Nephron (organoid): ENCODE measurements at regions not wholly inside any gene's neighbourhood (a gene's known extent, or its start where the extent isn't known, plus 50 kb on each side); places are given as distances from the start of the nearest gene placed in this dataset.

Source experiments
- H3K27ac Mint-ChIP-seq, 3 experiments: 2 replicates each; pipeline ENCODE4 v1.8.0; 2020; ENCODE audit warnings: mixed read lengths in 3 of 3, mild to moderate bottlenecking in 2 of 3, moderate library complexity in 1 of 3
- H3K27me3 Mint-ChIP-seq: 2 replicates; pipeline ENCODE4 v1.8.0; 2021; ENCODE audit warnings: low read depth, mild to moderate bottlenecking, moderate library complexity, mixed read lengths
- H3K36me3 Mint-ChIP-seq: 2 replicates; pipeline ENCODE4 v1.8.0; 2020; ENCODE audit warnings: low read depth, mixed read lengths
- H3K4me1 Mint-ChIP-seq: 2 replicates; pipeline ENCODE4 v1.8.0; 2020; ENCODE audit warnings: mixed read lengths
- H3K4me3 Mint-ChIP-seq, 3 experiments: 2 replicates each; pipeline ENCODE4 v1.8.0; 2020; ENCODE audit warnings: mild to moderate bottlenecking in 3 of 3, mixed read lengths in 3 of 3, moderate library complexity in 2 of 3
- H3K9me3 Mint-ChIP-seq: 2 replicates; pipeline ENCODE4 v1.8.0; 2020; ENCODE audit warnings: mixed read lengths
- TF ChIP-seq, protein P1 (sequence below), 3 experiments: fragments of 200-600 bp; sonication (generic); IDR thresholded peaks; one replicate each; pipeline ENCODE4 v1.5.0; 2021; ENCODE audit warnings: antibody characterized with exemption in 3 of 3; ENCODE audit not compliant: unreplicated experiment in 3 of 3

DNA sequence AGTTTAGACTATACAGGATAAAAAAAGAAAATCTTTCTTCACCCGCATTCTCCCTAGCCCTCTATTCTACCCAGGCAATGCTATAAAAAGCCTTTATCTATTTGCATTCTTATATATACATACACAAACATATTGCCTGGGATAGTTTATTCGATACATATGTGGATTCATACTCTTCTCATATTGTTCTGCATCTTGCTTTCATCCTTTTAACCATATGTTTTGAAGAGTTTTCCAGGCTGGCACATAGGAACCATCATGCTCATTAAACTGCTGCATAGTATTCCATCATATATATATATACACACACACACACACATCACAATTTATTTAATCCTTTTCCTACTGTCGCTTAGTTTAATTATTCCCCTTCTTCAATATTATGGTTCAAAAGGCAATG lies 461.2 kb downstream of the NTRK2 start:
- Mint-ChIP-seq H3K27ac (no peak overlapping the region), H3K36me3 (no peaks in the 10 kb centered on the region), H3K27me3 (no peaks in the 10 kb centered on the region), H3K4me1 (no peaks in the 10 kb centered on the region), H3K4me3 (no peak overlapping the region), H3K9me3 (peaks cover 10% of the 10 kb centered on the region)
- TF ChIP-seq, protein P1, sequence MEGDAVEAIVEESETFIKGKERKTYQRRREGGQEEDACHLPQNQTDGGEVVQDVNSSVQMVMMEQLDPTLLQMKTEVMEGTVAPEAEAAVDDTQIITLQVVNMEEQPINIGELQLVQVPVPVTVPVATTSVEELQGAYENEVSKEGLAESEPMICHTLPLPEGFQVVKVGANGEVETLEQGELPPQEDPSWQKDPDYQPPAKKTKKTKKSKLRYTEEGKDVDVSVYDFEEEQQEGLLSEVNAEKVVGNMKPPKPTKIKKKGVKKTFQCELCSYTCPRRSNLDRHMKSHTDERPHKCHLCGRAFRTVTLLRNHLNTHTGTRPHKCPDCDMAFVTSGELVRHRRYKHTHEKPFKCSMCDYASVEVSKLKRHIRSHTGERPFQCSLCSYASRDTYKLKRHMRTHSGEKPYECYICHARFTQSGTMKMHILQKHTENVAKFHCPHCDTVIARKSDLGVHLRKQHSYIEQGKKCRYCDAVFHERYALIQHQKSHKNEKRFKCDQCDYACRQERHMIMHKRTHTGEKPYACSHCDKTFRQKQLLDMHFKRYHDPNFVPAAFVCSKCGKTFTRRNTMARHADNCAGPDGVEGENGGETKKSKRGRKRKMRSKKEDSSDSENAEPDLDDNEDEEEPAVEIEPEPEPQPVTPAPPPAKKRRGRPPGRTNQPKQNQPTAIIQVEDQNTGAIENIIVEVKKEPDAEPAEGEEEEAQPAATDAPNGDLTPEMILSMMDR (IDR thresholded peaks at IDR 0.05; ENCODE audit: unreplicated experiment in 3 of 3), result no peak

DNA sequence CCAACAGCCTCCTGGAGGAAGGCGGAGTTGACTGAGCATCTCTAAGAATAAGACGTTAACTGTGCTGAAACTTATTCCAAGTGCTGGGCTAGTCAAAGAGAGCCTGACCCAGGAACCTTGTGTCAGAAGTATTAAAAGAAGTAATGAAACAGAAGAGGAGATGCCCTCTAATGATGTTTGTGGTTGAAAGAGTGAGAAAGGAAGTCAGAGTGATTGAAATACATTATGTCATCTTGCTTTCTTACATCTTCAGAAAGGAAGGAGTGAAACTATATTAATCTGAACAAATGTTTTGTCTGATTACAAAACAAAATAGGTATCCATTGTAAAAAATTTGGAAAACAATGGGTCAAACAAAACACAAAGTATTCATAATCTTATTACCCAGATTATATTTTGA lies 460.7 kb downstream of the NTRK2 start:
- H3K27ac Mint-ChIP-seq, result no peak overlapping the region
- TF ChIP-seq, protein P1 (IDR thresholded peaks at IDR 0.05; ENCODE audit: unreplicated experiment in 3 of 3), result no peak
- H3K27me3 Mint-ChIP-seq, result no peaks in the 10 kb centered on the region
- no peaks in the 10 kb centered on the region for H3K4me1 Mint-ChIP-seq
- H3K36me3 Mint-ChIP-seq, result no peaks in the 10 kb centered on the region
- peaks cover 5% of the 10 kb centered on the region for H3K9me3 Mint-ChIP-seq
- H3K4me3 Mint-ChIP-seq, result no peak overlapping the region

GRCh38 chr9:85129514-85129913 lies 460.0 kb downstream of the NTRK2 start:
- Mint-ChIP-seq H3K27me3 (no peaks in the 10 kb centered on the region), H3K9me3 (peaks cover 5% of the 10 kb centered on the region), H3K36me3 (no peaks in the 10 kb centered on the region), H3K27ac (no peak overlapping the region), H3K4me1 (no peaks in the 10 kb centered on the region), H3K4me3 (no peak overlapping the region)
- TF ChIP-seq, protein P1 (IDR thresholded peaks at IDR 0.05; ENCODE audit: unreplicated experiment in 3 of 3), result no peak

GRCh38 chr9:85118990-85119755 lies 449.6 kb downstream of the NTRK2 start:
- no peak overlapping the region for H3K4me3 Mint-ChIP-seq

DNA sequence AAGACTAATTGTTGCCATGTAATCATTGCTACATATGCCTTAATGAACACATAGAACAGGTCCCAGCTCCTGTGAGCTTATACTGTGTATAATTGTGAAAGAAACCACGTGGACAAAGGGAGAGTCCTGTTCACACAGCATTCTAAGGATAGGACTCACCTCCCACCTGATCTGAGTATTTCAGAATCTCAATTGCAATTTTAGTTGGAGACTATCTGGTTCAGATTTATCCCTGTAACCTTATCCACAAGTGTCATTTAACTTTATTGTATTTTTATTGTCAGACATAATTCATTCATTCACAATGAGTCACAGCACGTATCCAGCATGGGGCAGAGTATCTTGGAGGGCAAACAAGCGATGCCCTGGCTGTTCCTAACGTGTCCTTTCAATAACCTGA lies 448.3 kb downstream of the NTRK2 start:
- Mint-ChIP-seq H3K4me1 (no peaks in the 10 kb centered on the region), H3K27me3 (no peaks in the 10 kb centered on the region), H3K27ac (no peak overlapping the region), H3K36me3 (no peaks in the 10 kb centered on the region), H3K9me3 (no peaks in the 10 kb centered on the region), H3K4me3 (no peak overlapping the region)
- TF ChIP-seq, protein P1 (IDR thresholded peaks at IDR 0.05; ENCODE audit: unreplicated experiment in 3 of 3), result no peak

More at GRCh38 chr9:85118990-85119755, 449.6 kb downstream of the NTRK2 start:
- Mint-ChIP-seq H3K9me3 (no peaks in the 10 kb centered on the region), H3K27ac (no peak overlapping the region), H3K27me3 (no peaks in the 10 kb centered on the region), H3K4me1 (no peaks in the 10 kb centered on the region), H3K36me3 (no peaks in the 10 kb centered on the region)
- TF ChIP-seq, protein P1 (IDR thresholded peaks at IDR 0.05; ENCODE audit: unreplicated experiment in 3 of 3), result no peak

DNA sequence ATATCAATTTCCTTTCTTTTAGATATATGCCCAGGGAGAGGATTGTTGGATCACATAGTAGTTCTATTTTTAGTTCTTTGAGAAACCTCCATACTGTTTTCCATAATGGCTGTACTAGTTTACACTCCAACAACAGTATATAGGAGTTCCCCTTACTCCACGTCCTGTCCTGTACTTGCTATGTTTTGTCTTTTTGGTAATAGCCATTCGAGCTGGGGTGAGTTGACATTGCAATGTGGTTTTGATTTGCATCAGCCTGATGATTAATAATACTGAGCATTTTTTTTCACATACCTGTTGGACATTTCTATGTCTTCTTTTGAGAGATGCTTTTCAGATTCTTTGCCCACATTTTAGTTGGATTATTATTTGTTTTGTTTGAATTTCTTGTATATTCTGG lies 445.9 kb downstream of the NTRK2 start:
- Mint-ChIP-seq H3K4me3 (no peak overlapping the region), H3K36me3 (no peaks in the 10 kb centered on the region), H3K27ac (no peak overlapping the region), H3K4me1 (peaks cover 7% of the 10 kb centered on the region), H3K9me3 (no peaks in the 10 kb centered on the region), H3K27me3 (no peaks in the 10 kb centered on the region)
- TF ChIP-seq, protein P1 (IDR thresholded peaks at IDR 0.05; ENCODE audit: unreplicated experiment in 3 of 3), result no peak
